ENCODE measurements at regions not wholly inside any gene's neighbourhood (a gene's known extent, or its start where the extent isn't known, plus 50 kb on each side); places are given as distances from the start of the nearest gene placed in this dataset.

DNA sequence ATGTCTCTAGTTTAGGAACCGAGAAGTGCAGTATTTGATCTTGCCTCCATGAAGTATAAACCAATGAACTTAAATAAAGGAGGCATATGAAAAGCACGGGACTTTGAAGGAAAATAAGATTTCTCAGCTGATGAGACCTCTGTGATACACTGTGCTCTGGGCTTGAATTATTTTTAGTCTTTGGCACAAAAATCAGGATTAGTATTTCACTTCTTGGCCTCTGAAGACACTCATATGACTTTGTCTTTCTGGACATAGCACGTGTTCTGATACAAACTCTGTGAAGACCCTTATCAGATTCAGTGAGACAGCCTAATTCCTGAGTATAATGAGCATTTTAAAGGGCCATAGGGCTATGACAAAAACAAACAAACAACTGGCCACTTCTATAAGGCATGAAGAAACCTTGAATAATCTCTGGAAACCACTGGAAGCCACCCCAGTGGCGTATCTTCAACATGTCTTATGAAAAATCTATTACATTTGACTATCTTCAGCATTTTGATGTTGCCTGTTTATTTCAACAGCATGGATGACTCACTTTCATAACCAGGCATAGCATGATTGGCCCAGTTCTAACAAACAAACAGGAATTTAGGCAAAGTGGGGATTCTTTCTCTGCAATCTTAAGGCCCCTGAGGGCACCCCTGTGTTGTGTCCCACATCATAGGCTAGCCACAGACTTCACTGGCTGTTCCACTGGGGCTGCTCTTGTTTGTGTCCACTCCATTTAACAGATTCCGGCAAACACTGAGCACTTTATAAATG lies 90.3 kb upstream of the ZNF462 start:
- TF ChIP-seq CTCF (IDR thresholded peaks at IDR 0.05; ENCODE audit: low read length) = no peak
- TF ChIP-seq EZH2 (optimal IDR thresholded peaks at IDR 0.05; ENCODE audit: low read depth, low read length) = no peak

Measured in MM.1S (cell line).